NCI-H226 (cell line): ENCODE measurements at regions not wholly inside any gene's neighbourhood (a gene's known extent, or its start where the extent isn't known, plus 50 kb on each side); places are given as distances from the start of the nearest gene placed in this dataset.

Experiments used
- DNase-seq: peaks from one replicate; pipeline ENCODE4 v3.0.0-alpha.2; 2015

DNA sequence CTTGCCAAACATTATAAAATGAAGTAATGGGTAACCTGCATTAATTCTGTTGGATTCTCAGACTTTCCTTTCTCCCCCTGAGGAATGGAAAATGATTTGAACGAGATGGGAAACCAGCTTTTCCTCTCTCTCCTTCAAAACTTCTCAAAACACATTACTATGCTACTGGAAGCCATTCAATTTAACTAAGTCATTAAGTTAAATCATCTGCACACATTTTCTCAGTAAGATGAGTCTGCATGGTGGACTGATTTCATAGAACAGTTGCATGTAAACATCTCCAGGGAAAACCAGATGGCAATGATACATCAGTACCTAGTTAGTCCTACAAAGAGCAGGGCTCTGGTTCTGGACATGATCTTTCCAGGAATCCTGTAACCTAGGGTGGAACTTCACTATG is 59.9 kb downstream of the BMP4 start:
- DNase-seq: no peak

DNA sequence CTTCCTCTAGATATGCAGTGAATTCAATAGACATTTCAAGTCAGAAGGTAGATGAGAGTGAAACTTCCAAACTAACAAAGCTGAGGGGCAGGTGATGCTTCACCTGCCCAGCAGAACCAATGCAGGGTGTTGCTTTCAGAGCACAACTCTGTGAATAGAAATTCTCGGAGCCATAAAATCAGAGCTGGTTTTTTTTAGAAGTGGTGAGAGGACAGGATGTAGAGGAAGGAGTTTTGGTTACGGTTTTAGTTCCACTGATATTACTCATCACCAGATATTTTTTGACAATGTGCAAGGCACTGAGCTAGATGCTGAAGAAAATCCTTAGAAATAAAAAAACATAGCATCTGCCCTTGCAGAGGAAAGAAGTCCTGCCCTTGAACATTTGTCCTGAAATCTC is 62.2 kb downstream of the BMP4 start:
- peak; percentile 75 for DNase-seq

DNA sequence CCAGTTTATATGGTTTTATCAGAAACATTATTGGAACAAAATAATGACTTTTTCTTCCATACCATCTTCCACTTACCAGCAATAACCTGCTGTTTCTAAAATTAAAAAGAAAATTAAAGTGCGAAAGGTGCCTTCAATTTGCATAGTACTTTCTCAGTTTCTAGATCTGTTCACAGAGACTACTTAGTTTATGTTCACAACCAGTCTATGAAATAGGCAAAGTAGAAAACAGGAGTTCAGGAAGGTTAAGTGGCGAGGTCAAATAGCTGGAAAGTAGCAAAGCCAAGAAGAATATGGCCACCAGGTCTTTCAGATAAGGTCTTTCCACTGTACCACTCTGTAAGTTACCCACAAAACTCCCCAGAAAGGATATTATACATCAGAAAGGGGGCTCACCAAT is 63.3 kb downstream of the BMP4 start:
- no peak for DNase-seq

DNA sequence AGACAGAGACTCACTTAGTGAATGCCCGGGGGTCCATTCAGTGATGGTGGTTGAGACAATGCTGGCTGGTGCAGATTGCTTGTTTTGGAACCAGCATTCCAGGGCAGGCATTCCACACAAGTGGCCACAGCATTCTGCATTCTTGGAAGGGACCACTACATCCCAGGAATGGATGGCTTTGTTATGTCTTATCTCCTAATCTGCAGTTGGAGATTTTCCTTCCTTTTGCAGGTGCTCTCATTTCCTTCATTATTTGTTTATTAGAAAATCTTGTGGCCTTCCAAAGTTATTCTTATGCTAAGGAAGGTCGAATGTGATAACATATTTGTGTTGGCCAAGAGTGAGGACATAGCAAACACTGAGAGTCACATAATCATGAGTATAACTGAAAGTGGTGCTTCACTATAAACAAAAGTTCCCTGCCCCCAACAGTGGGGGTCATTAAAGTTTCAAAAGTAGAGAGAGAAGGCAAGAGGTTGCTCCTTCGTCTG is 66.0 kb downstream of the BMP4 start:
- DNase-seq: no peak

DNA sequence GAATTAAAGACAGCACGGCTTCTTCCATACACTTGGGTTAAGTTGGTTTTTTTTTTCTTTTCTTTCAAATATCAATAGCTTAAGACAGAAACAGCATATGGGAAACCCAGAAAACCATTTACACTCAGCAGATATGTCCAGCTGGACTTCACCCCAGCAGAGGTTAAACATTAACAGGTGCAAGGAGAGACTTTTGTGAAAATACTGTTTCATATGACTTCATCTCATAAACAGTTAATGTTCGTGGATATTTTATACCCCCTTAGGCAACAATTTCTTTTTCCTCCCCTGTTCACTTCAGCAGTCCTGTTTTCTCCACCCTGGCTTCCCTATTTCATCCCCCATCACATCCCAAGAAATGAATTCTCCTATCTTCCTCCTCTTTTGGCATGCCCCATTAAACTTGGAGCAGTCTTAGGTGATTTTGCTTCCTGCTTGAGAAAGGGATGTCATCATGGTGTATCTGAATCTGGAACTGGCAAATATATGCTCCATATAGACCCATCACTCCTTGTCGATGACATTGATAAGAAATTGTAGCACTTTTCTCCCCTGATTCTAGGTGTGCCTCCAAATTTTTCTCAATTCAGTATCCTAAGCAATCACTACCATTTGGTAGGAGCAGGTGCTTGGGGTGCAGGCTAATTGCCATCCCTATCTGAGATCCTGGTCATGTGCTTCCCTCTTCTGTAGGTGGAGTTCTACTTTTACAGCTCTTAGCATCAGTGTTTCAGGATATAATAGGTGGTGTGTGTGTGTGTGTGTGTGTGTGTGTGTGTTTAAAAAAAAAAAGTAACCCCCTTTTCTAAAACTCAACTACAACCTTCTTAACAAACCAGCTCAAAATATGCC is 67.9 kb downstream of the BMP4 start:
- DNase-seq: no peak

DNA sequence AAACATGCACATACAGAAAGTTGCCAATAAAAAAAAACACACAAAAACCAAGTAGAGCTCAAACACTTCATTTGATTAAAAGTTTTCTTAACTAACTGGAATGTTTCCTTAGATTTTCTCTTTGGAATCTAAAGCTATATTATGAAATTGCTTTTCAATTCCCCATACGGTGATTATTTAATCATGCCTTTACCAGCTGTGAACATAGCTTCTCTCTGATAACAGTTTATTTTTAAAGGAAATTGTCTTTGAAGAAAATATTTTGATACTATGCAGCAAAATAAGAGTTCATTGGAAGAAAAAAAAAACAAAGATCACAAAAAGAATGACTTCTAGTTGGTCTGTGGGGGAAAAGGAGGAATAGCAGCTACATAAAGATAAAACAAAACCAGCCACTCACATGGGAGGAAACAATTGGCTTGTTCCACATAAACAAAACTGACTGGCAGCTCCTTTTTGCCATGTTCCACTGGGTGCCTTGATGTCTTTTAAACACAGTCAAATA is 71.4 kb downstream of the BMP4 start:
- no peak for DNase-seq

DNA sequence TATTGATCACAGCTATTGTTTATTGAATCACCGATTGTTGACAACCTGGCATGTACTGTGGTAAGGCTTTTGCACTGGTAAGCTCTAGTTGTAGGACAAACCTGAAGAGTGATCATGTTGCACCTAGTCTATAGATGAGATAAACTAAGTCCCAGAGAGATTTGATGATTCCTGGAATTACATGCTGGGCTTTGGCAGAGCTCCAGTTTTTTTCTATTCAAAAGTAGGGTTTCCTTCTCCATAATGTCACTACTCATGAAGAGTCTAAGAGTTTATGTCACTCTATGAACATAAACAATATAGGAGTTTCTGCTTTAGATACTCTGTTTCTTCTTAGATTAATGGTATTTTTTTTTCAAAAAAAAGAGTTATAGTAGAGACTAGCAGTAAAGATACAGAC is 72.0 kb downstream of the BMP4 start:
- DNase-seq: no peak

DNA sequence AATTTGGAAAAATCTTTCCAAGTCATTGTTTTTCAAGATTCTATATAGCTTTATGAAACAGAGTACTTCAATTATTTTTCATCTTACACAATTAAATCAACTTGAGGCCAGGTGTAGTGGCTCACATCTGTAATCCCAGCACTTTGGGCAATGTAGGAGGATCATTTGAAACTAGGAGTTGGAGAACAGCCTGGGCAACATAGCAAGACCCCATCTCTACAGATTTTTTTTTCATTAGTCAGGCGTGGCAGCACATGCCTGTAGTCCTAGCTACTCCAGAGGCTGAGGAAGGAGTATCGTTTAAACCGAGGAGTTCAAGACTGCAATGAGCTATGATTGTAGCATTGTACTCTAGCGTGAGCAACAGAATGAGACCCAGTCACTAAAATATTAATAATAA is 72.9 kb downstream of the BMP4 start:
- no peak for DNase-seq

DNA sequence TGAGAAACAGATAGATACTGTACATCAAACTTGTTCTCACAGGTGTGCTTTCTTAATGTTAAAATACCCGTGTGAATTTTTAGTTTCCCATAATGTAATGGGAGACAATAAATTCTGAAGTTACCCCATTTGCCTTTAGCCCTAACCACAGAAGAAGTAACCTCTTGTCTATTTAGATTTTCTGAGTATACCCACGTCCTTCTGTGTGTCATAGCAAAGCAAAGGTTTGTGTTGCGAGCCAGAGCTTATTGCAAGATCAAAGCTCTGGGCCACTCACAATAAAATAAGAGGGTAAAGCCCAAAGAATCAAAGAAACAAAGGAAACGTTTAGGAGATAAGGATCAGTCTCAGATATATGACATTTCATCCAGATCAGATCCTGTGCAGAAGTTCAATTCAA is 73.9 kb downstream of the BMP4 start:
- no peak for DNase-seq

DNA sequence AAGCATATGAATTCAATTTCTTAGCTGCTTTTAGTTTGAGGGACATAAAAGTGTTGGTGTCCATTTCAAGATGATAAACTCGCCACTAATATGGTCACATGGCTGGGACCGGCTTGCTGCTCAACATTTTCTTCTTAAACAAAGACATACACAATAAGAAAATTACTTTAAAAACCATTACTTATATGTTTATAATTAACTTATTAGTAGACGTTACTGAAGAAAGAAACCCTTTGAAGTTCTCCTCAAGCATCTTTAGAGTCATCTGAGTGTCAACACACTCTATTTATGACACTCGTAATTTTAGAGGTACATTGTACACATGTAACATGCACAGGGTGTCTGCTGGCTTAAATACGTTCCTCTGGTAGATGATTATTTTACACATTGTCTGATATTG is 74.7 kb downstream of the BMP4 start:
- no peak for DNase-seq

DNA sequence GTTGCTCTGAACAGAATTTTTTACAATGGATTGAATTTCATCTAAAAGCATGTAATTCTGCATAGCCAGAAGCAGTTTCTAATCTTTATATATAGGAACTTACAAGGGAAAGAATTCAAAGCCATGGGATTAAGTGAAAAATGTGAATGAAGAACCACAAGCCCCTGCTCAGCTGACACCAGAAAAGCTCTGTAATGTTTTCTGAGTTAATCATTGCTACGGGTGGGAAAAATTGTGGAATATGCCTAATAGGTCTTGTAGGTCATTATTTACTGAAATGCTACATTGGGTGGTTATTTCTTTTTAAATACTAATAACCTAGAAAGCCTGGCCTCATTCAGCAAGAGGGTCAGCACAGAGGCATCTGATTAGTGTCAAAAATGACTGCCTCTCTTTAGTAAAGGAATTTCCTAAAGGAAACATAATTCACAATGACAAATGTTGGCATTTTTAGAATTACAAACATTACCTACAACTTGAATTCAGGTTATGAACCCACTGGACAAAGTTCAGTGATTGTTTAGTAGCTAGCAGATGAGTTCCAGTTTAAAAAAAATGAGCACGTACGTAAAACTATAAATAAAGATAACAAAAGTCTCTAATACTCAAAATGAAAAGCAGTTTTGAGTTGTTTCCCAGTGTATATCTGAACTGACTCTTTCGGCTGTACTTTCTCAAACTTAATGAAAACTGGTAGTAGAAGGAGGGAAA is 75.3 kb downstream of the BMP4 start:
- DNase-seq: no peak

DNA sequence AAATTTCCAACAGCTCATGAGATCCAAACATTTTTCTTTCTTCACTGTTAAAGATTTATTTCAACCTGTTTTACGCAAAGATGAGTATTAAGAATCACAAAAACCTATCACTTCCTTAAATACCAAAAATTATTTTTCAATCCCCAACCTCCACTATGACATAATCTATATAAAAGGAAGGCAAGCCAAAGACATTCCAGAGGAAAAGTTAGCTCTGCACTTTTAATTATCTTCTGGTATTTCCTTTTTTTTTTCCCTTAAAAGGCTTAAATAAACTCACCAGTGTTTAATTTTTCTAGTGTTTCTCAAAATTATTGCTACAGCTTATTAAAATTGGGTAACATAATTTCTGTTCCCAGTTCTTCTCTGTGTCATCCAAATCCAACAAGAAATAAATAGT is 75.9 kb downstream of the BMP4 start:
- DNase-seq: no peak

DNA sequence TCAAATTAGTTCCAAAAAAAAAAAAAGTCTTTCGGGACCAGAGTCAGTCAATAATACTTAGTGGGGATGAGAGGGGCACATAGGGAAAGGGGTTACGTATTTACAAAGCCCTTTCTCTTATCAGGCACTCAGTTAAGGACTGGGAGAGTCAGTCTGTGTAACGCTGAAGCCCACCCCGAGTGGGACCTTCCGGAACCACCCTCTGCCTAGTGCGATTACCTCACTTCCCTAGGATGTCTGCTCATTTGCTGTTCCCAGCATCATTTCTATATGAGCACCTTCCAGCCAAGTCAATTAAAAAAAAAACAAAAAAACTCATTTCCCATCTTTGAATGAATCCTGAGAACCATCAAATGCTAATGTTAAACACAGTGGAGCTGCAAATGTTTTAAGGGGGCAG is 76.9 kb downstream of the BMP4 start:
- DNase-seq: no peak

DNA sequence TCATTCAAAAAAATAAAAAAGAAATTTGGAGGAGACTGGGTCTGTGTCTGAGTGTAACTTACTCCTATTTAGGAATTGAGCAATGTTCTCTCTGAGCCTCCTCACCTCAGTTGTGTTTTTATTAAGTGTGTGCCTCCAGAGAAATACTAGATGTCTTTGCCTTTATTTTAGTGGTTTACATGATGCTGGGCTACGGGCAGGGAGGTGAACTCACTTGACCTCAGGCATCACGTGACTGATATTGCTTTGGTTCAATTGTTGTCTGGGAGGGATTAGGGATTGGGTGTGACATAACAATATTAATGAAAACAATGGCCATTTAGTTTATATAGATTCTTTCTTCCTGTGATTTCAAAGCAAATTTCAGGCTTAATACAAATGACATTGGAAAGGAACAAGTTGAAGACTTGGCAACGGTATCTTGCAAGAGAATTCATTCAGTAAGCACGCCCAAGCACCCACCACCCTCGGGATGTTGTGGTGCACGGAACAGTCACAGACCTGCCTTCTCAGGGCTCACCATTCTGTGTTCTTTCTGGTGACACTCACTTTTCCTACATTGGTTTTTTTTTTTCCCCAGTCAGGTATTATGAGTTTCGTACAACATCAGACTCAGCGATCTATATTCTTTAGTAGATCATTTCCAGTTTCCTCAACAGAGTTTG is 77.5 kb downstream of the BMP4 start:
- no peak for DNase-seq

DNA sequence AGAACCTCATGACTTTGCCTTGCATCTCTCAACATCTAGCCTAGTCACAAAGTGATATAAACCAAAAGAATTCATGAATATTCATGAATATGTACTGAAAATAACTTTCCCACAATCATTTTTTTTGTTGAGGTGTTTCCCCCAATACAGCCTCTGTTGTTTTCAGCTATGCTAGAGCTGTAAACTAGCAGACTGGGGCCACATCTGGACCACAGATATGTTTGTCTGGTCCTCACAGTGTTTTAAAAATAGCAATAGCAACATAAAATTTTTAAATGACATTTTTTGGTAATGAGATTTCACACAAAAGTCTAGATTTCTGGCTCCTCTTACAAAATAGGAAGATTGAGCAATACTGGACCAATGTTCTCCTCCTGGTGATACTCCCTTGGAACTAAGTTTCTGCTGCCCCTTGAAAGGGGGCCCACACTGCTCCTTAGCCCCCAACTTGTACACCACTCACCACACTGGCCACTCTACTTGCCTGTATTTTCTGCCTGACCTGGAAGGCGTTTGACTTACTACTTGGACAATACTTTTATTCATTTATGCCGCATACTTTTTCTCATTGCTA is 81.2 kb downstream of the BMP4 start:
- no peak for DNase-seq

DNA sequence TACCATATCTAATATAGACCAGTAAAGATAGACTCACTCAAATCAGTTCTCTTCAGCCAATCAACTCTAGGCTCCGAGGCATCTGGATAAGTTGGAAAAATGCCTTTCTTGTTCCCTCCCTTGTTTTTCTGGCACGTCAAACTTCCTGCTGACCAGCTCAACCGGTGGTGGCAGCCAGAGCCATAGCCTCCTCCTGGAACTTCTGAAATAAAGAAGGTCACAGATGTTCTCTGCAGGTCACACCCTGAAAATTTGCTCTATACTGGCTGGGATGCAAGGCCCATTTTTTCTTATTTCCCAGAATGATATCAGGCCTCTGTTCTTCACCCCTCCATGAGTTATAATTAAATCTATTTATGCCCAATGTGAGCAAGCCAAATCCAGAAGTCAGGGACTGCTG is 81.9 kb downstream of the BMP4 start:
- DNase-seq: no peak

DNA sequence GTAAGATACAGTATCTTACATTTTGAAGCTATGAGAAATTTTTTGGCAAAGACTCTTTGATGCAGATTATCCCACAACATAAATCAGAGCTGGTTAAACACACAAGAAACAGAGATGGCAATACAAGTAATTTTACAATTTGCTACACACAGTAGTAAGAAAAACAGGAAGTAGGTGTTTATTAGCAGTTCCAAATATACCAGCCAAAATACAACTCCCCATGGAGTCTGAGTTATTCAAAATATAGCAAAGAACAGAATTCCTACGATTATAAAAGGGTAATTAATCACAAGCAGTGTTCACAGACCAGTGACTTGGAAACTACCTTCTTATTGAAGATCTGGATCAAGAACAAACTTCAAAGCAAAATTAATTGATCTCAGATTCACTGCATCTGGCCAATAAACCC is 83.9 kb downstream of the BMP4 start:
- peak; percentile 48 for DNase-seq

DNA sequence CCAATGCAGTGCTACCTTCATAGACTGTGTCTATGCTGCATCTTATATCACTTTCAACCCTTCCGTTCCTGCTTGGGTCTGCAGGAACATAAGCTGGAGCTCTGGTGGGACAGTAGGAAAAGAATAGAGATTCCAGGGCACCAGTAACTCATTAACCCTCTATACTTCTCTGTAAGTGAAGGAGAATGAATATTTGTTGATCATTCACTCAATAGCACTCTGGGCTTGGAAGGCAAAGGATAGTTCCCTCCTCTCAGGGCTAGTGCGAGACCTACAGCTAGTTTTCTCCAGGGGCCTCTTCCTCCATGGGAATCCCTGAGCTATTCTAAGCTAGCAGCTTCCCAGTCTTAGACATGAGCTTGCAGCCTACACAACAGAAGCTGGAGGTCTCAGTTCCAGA is 84.7 kb downstream of the BMP4 start:
- no peak for DNase-seq

DNA sequence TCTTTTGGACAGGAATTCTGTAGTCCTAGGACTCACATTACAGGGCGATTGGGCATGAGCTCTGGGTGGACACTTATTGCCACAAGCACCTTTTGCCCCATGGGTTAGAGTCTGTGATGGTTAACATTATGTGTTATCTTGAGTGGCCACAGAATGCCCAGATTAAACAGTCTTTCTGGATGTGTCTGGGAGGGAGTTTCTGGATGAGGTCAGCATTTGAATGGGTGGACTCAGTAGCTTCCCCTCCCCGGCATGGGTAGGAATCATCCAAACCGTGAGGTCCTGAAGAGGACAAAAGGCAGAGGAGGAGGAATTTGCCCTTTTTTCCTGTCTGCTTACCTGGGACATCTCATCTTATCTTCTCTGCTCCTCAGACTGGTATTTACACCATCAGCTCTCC is 85.6 kb downstream of the BMP4 start:
- peak; percentile 49 for DNase-seq

DNA sequence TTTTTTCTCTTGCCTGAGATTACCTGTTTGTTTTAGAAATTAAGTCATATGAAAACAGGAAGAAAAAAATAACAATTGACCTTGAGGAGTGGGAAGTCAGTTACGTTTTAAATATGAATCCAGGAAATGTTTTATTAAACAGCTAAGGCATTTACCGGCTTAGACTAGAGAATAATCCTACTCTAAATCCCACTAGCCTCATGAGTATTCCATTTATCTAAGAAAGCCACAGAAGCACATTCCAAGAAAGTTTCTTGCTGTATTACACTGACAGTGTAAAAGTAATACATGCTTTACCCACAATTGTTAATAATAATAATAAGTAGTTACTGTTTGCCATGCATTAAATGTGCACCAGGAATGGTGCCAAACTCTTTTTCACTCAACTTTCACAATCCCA is 90.9 kb downstream of the BMP4 start:
- no peak for DNase-seq

DNA sequence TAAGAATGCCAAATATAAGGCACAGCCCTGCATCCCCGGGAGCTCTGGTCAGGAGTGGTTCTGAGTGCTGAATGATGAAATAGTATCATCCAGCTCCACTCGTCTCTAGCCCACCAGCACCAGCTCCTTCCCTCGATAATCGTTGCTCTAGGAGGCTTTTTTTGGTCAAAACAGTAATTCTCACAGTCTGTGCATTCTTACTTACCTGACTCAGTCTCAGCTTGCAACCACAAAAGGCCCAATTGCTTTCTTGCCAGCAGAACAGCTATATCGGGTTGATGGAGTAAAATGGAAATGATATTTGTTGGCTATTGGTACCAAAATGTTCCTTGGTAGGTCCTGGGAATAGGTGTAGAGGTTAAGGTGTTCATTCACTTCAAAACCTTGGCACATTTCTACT is 94.8 kb downstream of the BMP4 start:
- DNase-seq: no peak

DNA sequence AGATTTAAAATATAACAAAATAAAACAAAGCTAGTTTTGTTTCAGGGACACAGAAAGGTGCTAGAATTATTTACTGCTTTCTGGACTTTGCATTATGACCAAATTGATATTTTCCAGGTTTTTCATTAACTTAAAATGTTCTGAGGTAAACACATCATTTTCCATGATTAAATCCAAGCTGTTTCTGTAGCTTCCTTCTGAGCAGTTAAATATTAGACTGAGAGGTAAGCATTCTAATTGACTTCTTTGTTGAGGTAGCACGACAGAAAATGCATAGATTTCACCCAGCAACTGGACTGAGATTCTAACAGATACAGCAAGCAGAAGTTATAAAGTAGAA is 98.3 kb downstream of the BMP4 start:
- no peak for DNase-seq

DNA sequence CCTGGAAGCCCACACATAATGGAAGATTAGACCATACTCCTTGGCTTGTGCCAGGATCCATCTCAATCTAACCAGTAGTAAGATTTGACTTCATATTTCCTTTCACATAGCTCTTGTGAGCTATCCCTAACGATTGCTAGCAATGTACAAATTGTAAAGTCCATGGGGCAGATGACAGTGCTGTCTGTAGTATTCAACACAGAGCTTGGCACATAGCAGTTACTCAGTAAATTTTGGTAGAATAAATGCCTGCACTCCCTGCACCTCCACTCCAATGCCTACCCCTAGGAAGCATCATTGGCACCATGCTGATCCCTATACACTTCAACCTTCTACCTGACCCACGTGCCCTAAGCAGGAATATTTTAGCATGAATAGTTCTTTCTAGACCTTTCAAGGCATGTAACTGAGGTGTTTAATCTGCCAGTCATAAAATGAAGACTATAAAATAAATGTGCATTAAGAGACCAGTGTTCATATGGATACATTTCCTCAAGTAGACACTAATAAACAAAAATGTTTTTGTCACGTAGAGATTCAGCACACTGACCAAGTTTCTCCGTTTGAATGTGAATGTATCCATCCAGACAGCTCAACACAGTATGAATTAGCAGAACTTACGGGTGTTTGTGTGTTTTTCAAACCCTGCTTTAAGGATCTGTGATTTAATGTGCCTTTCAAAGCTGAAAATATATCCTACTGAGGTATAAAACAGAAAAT is 98.8 kb downstream of the BMP4 start:
- no peak for DNase-seq
